SU-DHL-6 (cell line): ENCODE measurements at regions not wholly inside any gene's neighbourhood (a gene's known extent, or its start where the extent isn't known, plus 50 kb on each side); places are given as distances from the start of the nearest gene placed in this dataset.

Experiments
- EZH2phosphoT487 ChIP-seq: fragments of 200-600 bp; sonication (generic), shearing (Covaris generic); conservative IDR thresholded peaks from 2 replicates; pipeline ENCODE4 v1.6.1; 2018; ENCODE audit warnings: mild to moderate bottlenecking, antibody characterized with exemption, low read length, moderate library complexity, mixed read lengths
- TF ChIP-seq, protein P1 (sequence below): fragments of 200-600 bp; sonication (generic); IDR thresholded peaks from one replicate; pipeline ENCODE4 v1.5.1; 2017; ENCODE audit warnings: antibody characterized with exemption, mild to moderate bottlenecking, low read length, moderate library complexity; ENCODE audit not compliant: insufficient read depth, poor library complexity, severe bottlenecking

DNA sequence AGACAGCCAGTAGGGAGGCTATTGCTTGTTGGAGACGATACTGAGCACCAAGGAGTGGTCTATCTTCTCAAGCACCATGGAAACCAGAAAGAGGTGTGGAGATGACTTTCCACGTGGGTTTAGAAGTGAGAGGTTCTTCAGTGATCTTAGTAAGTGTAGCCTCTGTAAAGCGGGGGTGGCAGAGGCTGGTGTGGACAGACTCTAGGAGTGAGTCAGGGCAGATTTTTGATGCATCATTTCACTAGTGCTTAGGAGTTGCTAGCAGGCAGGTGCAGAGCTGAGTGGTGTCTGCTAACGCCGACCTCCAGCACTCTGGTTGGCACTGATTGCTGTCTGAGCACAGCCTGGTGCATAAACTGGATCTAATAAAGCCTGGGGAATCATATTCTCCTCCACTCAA lies 78.4 kb upstream of the ADO start:
- TF ChIP-seq EZH2phosphoT487: no peak
- TF ChIP-seq, protein P1, sequence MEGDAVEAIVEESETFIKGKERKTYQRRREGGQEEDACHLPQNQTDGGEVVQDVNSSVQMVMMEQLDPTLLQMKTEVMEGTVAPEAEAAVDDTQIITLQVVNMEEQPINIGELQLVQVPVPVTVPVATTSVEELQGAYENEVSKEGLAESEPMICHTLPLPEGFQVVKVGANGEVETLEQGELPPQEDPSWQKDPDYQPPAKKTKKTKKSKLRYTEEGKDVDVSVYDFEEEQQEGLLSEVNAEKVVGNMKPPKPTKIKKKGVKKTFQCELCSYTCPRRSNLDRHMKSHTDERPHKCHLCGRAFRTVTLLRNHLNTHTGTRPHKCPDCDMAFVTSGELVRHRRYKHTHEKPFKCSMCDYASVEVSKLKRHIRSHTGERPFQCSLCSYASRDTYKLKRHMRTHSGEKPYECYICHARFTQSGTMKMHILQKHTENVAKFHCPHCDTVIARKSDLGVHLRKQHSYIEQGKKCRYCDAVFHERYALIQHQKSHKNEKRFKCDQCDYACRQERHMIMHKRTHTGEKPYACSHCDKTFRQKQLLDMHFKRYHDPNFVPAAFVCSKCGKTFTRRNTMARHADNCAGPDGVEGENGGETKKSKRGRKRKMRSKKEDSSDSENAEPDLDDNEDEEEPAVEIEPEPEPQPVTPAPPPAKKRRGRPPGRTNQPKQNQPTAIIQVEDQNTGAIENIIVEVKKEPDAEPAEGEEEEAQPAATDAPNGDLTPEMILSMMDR: no peak
